Neuron (in vitro differentiated cells): ENCODE measurements at regions not wholly inside any gene's neighbourhood (a gene's known extent, or its start where the extent isn't known, plus 50 kb on each side); places are given as distances from the start of the nearest gene placed in this dataset.
"Not testable (repeated sequence)": the region's sequence is repeated elsewhere in the genome, so short reads cannot be mapped to it uniquely, and the experiment has no call there.

Experiments used
- H2AFZ ChIP-seq: one replicate; pipeline ENCODE4 v1.6.1; 2013; ENCODE audit warnings: low read depth, mild to moderate bottlenecking, inconsistent platforms, low read length, moderate library complexity
- H3K27me3 ChIP-seq: one replicate; pipeline ENCODE4 v1.6.1; 2013; ENCODE audit warnings: low read length; ENCODE audit not compliant: insufficient read depth
- H3K36me3 ChIP-seq: one replicate; pipeline ENCODE4 v1.6.1; 2013; ENCODE audit warnings: low read length; ENCODE audit not compliant: insufficient read depth
- H3K4me1 ChIP-seq: one replicate; pipeline ENCODE4 v1.6.1; 2013; ENCODE audit warnings: low read length; ENCODE audit not compliant: insufficient read depth
- H3K4me3 ChIP-seq: 2 replicates; pipeline ENCODE4 v1.5.1; 2013; ENCODE audit warnings: mild to moderate bottlenecking, low read length, moderate library complexity
- H3K9me3 ChIP-seq: one replicate; pipeline ENCODE4 v1.6.1; 2013; ENCODE audit warnings: low read length

GRCh38 chr6:23531666-23532065 is 594.3 kb upstream of the NRSN1 start:
- H3K4me3 ChIP-seq = no peak overlapping the region
- no peaks in the 10 kb centered on the region for H3K36me3 ChIP-seq
- H2AFZ ChIP-seq = no peak overlapping the region
- H3K27me3 ChIP-seq = no peaks in the 10 kb centered on the region
- no peaks in the 10 kb centered on the region for H3K4me1 ChIP-seq
- no peaks in the 10 kb centered on the region for H3K9me3 ChIP-seq

- H3K9me3 ChIP-seq = no peaks in the 10 kb centered on the region
- no peaks in the 10 kb centered on the region for H3K27me3 ChIP-seq
- no peaks in the 10 kb centered on the region for H3K36me3 ChIP-seq
- H3K4me1 ChIP-seq = no peaks in the 10 kb centered on the region
- no peak overlapping the region for H2AFZ ChIP-seq
- no peak overlapping the region for H3K4me3 ChIP-seq
These were observed 593.8 kb upstream of the NRSN1 start for GRCh38 chr6:23532227-23532626.

GRCh38 chr6:23533311-23533710 is 592.7 kb upstream of the NRSN1 start:
- Histone ChIP-seq H3K4me1 (no peaks in the 10 kb centered on the region), H3K9me3 (no peaks in the 10 kb centered on the region), H3K4me3 (no peak overlapping the region), H3K36me3 (no peaks in the 10 kb centered on the region), H3K27me3 (no peaks in the 10 kb centered on the region), H2AFZ (no peak overlapping the region)

GRCh38 chr6:23533944-23534343 is 592.1 kb upstream of the NRSN1 start:
- Histone ChIP-seq H2AFZ (no peak overlapping the region), H3K27me3 (no peaks in the 10 kb centered on the region), H3K9me3 (no peaks in the 10 kb centered on the region), H3K4me3 (no peak overlapping the region), H3K4me1 (no peaks in the 10 kb centered on the region), H3K36me3 (no peaks in the 10 kb centered on the region)

- H3K36me3 ChIP-seq = no peaks in the 10 kb centered on the region
- H3K27me3 ChIP-seq = no peaks in the 10 kb centered on the region
- H2AFZ ChIP-seq = no peak overlapping the region
- no peak overlapping the region for H3K4me3 ChIP-seq
- no peaks in the 10 kb centered on the region for H3K9me3 ChIP-seq
- no peaks in the 10 kb centered on the region for H3K4me1 ChIP-seq
These were observed 591.7 kb upstream of the NRSN1 start for GRCh38 chr6:23534351-23534750.

GRCh38 chr6:23535101-23535500 is 590.9 kb upstream of the NRSN1 start:
- no peak overlapping the region for H3K4me3 ChIP-seq
- H3K4me1 ChIP-seq = no peaks in the 10 kb centered on the region
- H2AFZ ChIP-seq = no peak overlapping the region
- no peaks in the 10 kb centered on the region for H3K27me3 ChIP-seq
- no peaks in the 10 kb centered on the region for H3K36me3 ChIP-seq
- H3K9me3 ChIP-seq = no peaks in the 10 kb centered on the region

- Histone ChIP-seq H2AFZ (no peak overlapping the region), H3K4me1 (no peaks in the 10 kb centered on the region), H3K9me3 (no peaks in the 10 kb centered on the region), H3K27me3 (no peaks in the 10 kb centered on the region), H3K36me3 (no peaks in the 10 kb centered on the region), H3K4me3 (no peak overlapping the region)
These were observed 588.2 kb upstream of the NRSN1 start for GRCh38 chr6:23537828-23538227.

GRCh38 chr6:23547851-23548250 is 578.2 kb upstream of the NRSN1 start:
- Histone ChIP-seq H2AFZ (no peak overlapping the region), H3K4me1 (no peaks in the 10 kb centered on the region), H3K36me3 (no peaks in the 10 kb centered on the region), H3K4me3 (no peak overlapping the region), H3K9me3 (no peaks in the 10 kb centered on the region), H3K27me3 (no peaks in the 10 kb centered on the region)

- not testable (repeated sequence) for H3K4me1 ChIP-seq, H2AFZ ChIP-seq, H3K36me3 ChIP-seq, H3K27me3 ChIP-seq, H3K9me3 ChIP-seq, H3K4me3 ChIP-seq
These were observed 571.1 kb upstream of the NRSN1 start for GRCh38 chr6:23554953-23555352.

GRCh38 chr6:23559587-23560343 is 566.2 kb upstream of the NRSN1 start:
- H3K4me1 ChIP-seq = no peaks in the 10 kb centered on the region
- H3K4me3 ChIP-seq = no peak overlapping the region
- peaks cover 4% of the 10 kb centered on the region for H3K9me3 ChIP-seq
- no peaks in the 10 kb centered on the region for H3K36me3 ChIP-seq
- no peak overlapping the region for H2AFZ ChIP-seq
- no peaks in the 10 kb centered on the region for H3K27me3 ChIP-seq

GRCh38 chr6:23561732-23562131 is 564.3 kb upstream of the NRSN1 start:
- no peak overlapping the region for H2AFZ ChIP-seq
- peaks cover 4% of the 10 kb centered on the region for H3K9me3 ChIP-seq
- no peaks in the 10 kb centered on the region for H3K36me3 ChIP-seq
- no peaks in the 10 kb centered on the region for H3K27me3 ChIP-seq
- H3K4me3 ChIP-seq = no peak overlapping the region
- no peaks in the 10 kb centered on the region for H3K4me1 ChIP-seq

GRCh38 chr6:23562554-23562953 is 563.5 kb upstream of the NRSN1 start:
- no peaks in the 10 kb centered on the region for H3K36me3 ChIP-seq
- H3K4me1 ChIP-seq = no peaks in the 10 kb centered on the region
- H3K27me3 ChIP-seq = no peaks in the 10 kb centered on the region
- no peak overlapping the region for H2AFZ ChIP-seq
- peaks cover 4% of the 10 kb centered on the region for H3K9me3 ChIP-seq
- no peak overlapping the region for H3K4me3 ChIP-seq

- no peak overlapping the region for H3K4me3 ChIP-seq
These were observed 562.7 kb upstream of the NRSN1 start for GRCh38 chr6:23563323-23563722.

GRCh38 chr6:23566418-23566817 is 559.6 kb upstream of the NRSN1 start:
- H3K36me3 ChIP-seq = no peaks in the 10 kb centered on the region
- H2AFZ ChIP-seq = no peak overlapping the region
- no peak overlapping the region for H3K4me3 ChIP-seq
- no peaks in the 10 kb centered on the region for H3K27me3 ChIP-seq
- H3K9me3 ChIP-seq = peaks cover 4% of the 10 kb centered on the region
- H3K4me1 ChIP-seq = no peaks in the 10 kb centered on the region

More at GRCh38 chr6:23563323-23563722, 562.7 kb upstream of the NRSN1 start:
- H3K36me3 ChIP-seq = no peaks in the 10 kb centered on the region
- H3K9me3 ChIP-seq = peaks cover 4% of the 10 kb centered on the region
- H2AFZ ChIP-seq = no peak overlapping the region
- no peaks in the 10 kb centered on the region for H3K4me1 ChIP-seq
- no peaks in the 10 kb centered on the region for H3K27me3 ChIP-seq
